ENCODE measurements at regions not wholly inside any gene's neighbourhood (a gene's known extent, or its start where the extent isn't known, plus 50 kb on each side); places are given as distances from the start of the nearest gene placed in this dataset.
A peak's percentile ranks its signal among the peaks of the same experiment; 100 is the strongest.

DNA sequence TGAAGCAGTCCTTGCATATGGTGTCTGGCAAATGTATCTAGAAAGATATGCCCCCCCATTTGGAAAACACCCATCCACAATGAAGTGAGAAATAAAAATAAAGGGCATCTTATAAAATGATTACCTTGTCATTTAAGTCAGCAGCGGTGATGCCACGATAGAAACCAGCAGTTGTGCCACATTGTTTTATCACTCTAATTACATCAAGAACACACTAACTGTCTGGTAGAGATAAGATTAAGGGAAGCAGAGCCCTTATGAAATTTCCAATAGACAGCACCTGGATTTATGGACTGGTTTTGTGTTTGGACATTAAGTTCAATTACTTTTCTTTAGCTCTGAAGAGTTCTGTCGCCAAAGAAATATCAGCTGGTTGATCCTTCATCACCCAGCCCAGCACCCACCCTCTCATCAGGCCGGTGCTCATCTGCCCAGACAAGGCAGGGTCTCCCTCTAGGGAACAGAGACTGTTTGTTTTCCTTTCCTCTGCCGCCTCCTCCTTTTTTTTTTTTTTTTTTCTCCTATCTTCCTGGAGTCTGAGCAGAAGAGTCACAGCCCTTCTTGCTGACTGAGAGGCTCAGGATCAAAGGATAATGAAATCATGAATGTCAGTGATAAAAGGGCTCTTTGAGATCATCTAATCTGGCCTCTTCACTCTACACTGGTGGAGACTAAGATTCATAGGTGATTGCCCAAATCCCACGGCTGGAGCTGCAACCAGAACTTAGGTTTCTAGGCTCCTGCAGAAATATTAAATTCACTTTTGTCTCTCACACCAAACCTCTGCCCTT, 464.1 kb downstream of the NTRK3 start:
- Histone ChIP-seq H3K4me3 (no peak overlapping the region), H3K27ac (no peak overlapping the region), H3K4me1 (ENCODE audit: control insufficient read depth in 1 of 2, low read depth in 2 of 2) (no peaks in the 10 kb centered on the region), H3K9me3 (no peaks in the 10 kb centered on the region), H3K27me3 (replicated peaks; ENCODE audit: insufficient read depth) (no peaks in the 10 kb centered on the region), H3K36me3 (no peaks in the 10 kb centered on the region)
- no peak for ATAC-seq (ENCODE audit: insufficient number of reproducible peaks, low FRiP score, low read depth)
- no peak for DNase-seq (ENCODE audit: low spot score)
- TF ChIP-seq, protein P1, sequence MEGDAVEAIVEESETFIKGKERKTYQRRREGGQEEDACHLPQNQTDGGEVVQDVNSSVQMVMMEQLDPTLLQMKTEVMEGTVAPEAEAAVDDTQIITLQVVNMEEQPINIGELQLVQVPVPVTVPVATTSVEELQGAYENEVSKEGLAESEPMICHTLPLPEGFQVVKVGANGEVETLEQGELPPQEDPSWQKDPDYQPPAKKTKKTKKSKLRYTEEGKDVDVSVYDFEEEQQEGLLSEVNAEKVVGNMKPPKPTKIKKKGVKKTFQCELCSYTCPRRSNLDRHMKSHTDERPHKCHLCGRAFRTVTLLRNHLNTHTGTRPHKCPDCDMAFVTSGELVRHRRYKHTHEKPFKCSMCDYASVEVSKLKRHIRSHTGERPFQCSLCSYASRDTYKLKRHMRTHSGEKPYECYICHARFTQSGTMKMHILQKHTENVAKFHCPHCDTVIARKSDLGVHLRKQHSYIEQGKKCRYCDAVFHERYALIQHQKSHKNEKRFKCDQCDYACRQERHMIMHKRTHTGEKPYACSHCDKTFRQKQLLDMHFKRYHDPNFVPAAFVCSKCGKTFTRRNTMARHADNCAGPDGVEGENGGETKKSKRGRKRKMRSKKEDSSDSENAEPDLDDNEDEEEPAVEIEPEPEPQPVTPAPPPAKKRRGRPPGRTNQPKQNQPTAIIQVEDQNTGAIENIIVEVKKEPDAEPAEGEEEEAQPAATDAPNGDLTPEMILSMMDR (IDR thresholded peaks at IDR 0.05): no peak

DNA sequence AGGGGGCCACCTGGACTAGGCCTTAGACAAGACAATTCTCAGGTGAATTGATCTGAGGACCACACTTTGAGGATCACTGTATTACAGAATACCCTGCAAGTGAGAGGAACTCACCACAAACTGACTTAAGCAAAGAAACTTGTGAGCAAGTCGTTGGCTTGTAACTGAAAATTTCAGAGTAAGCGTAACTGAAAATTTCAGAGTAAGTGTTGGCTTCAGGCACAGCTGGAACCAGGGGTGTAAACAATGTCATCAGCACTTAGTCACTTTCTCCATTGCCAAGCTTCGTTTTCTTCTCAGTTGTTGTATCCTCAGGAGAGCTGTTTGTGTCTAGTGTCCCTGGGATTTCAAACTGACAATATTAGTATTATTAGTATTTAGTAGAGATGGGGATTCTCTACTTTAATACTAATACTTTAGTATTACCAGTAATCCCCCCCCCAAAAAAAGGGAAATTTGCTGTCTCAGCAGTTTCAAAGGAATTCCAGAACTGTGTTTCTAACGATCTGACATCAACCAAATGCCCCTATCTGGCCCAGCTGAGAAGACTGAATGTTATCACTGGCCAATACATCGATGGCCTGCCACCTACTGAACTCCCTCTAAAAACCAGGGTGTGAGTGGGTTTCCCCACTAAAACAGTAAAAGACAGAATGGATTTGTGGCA, 474.4 kb downstream of the NTRK3 start:
- TF ChIP-seq, protein P1 (IDR thresholded peaks at IDR 0.05): no peak
- no peak for DNase-seq (ENCODE audit: low spot score)
- no peaks in the 10 kb centered on the region for H3K27me3 ChIP-seq (replicated peaks; ENCODE audit: insufficient read depth)
- no peak for ATAC-seq (ENCODE audit: insufficient number of reproducible peaks, low FRiP score, low read depth)
- H3K36me3 ChIP-seq: no peaks in the 10 kb centered on the region
- no peak overlapping the region for H3K4me3 ChIP-seq
- no peak overlapping the region for H3K27ac ChIP-seq
- H3K4me1 ChIP-seq (ENCODE audit: control insufficient read depth in 1 of 2, low read depth in 2 of 2): no peaks in the 10 kb centered on the region
- no peaks in the 10 kb centered on the region for H3K9me3 ChIP-seq

- ATAC-seq (ENCODE audit: insufficient number of reproducible peaks, low FRiP score, low read depth) (no peak), DNase-seq (ENCODE audit: low spot score) (no peak)
- Histone ChIP-seq H3K27me3 (replicated peaks; ENCODE audit: insufficient read depth) (no peaks in the 10 kb centered on the region), H3K4me3 (no peak overlapping the region), H3K9me3 (no peaks in the 10 kb centered on the region), H3K27ac (no peak overlapping the region), H3K4me1 (ENCODE audit: control insufficient read depth in 1 of 2, low read depth in 2 of 2) (no peaks in the 10 kb centered on the region), H3K36me3 (no peaks in the 10 kb centered on the region)
- TF ChIP-seq, protein P1 (IDR thresholded peaks at IDR 0.05): no peak
Observed at GRCh38 chr15:87779746-87780145, 476.8 kb downstream of the NTRK3 start.

- TF ChIP-seq, protein P1 (IDR thresholded peaks at IDR 0.05): no peak
- ATAC-seq (ENCODE audit: insufficient number of reproducible peaks, low FRiP score, low read depth) (no peak), DNase-seq (ENCODE audit: low spot score) (no peak)
- Histone ChIP-seq H3K4me1 (ENCODE audit: control insufficient read depth in 1 of 2, low read depth in 2 of 2) (no peaks in the 10 kb centered on the region), H3K4me3 (no peak overlapping the region), H3K27me3 (replicated peaks; ENCODE audit: insufficient read depth) (no peaks in the 10 kb centered on the region), H3K27ac (no peak overlapping the region), H3K36me3 (no peaks in the 10 kb centered on the region), H3K9me3 (no peaks in the 10 kb centered on the region)
Observed at GRCh38 chr15:87778358-87778757, 478.2 kb downstream of the NTRK3 start.

GRCh38 chr15:87777054-87777561, 479.4 kb downstream of the NTRK3 start:
- Histone ChIP-seq H3K27me3 (replicated peaks; ENCODE audit: insufficient read depth) (no peaks in the 10 kb centered on the region), H3K27ac (no peak overlapping the region), H3K4me1 (ENCODE audit: control insufficient read depth in 1 of 2, low read depth in 2 of 2) (no peaks in the 10 kb centered on the region), H3K36me3 (no peaks in the 10 kb centered on the region), H3K9me3 (no peaks in the 10 kb centered on the region), H3K4me3 (no peak overlapping the region)
- TF ChIP-seq, protein P1 (IDR thresholded peaks at IDR 0.05): no peak
- DNase-seq (ENCODE audit: low spot score): peak; percentile 25
- no peak for ATAC-seq (ENCODE audit: insufficient number of reproducible peaks, low FRiP score, low read depth)
